ENCODE measurements at regions not wholly inside any gene's neighbourhood (a gene's known extent, or its start where the extent isn't known, plus 50 kb on each side); places are given as distances from the start of the nearest gene placed in this dataset.
A peak's percentile ranks its signal among the peaks of the same experiment; 100 is the strongest.

- no peaks in the 10 kb centered on the region for H3K79me2 ChIP-seq (ENCODE audit: insufficient read depth, low read length)
- H3K9me3 ChIP-seq (ENCODE audit: control insufficient read depth, low read depth, low read length), result no peaks in the 10 kb centered on the region
- no peaks in the 10 kb centered on the region for H3K23me2 ChIP-seq (ENCODE audit: insufficient read length, low read depth, low read length, poor library complexity, severe bottlenecking)
- H3K23ac ChIP-seq (ENCODE audit: insufficient read length, low read depth, low read length), result no peak overlapping the region
- no peak overlapping the region for H3K56ac ChIP-seq (ENCODE audit: insufficient read length, low read depth, low read length)
- no peaks in the 10 kb centered on the region for H4K20me1 ChIP-seq (ENCODE audit: control insufficient read depth, insufficient read depth, insufficient read length)
- no peak overlapping the region for H4K91ac ChIP-seq (ENCODE audit: insufficient read length, low read depth, low read length)
- no peak overlapping the region for H3T11ph ChIP-seq (ENCODE audit: low read length)
- no peak overlapping the region for H3K4ac ChIP-seq (ENCODE audit: low read depth, low read length)
- no peaks in the 10 kb centered on the region for H3K27me3 ChIP-seq (ENCODE audit: insufficient read depth, low read length)
- H4K8ac ChIP-seq (replicated peaks; ENCODE audit: insufficient read length, low read depth, low read length), result no peak overlapping the region
- no peaks in the 10 kb centered on the region for H3K27me3 Mint-ChIP-seq (ENCODE audit: low read depth)
- no peak overlapping the region for H3K4me2 ChIP-seq (ENCODE audit: insufficient read depth, insufficient read length, low read length)
- H2BK5ac ChIP-seq (ENCODE audit: insufficient read length, low read length), result no peak overlapping the region
- no peak overlapping the region for H3K27ac ChIP-seq (ENCODE audit: insufficient read length, low read depth, low read length)
- H3K9ac ChIP-seq (ENCODE audit: extremely low read depth, insufficient read length, low read length), result no peak overlapping the region
- no peak overlapping the region for H2BK20ac ChIP-seq (ENCODE audit: low read depth, low read length, poor library complexity, severe bottlenecking)
- H3K79me1 ChIP-seq (ENCODE audit: insufficient read depth, low read depth, low read length, poor library complexity, severe bottlenecking), result no peaks in the 10 kb centered on the region
- H2BK120ac ChIP-seq (ENCODE audit: low read depth, low read length, poor library complexity, severe bottlenecking), result no peak overlapping the region
- peak overlapping the region; percentile 52 for H3K18ac ChIP-seq (ENCODE audit: insufficient read length, low read depth, low read length)
- H2BK15ac ChIP-seq (ENCODE audit: low read depth, low read length), result no peak overlapping the region
- H3K4me1 Mint-ChIP-seq, result peaks cover 51 to 53% of the 10 kb centered on the region in 2 experiments
- no peak overlapping the region for H4K5ac ChIP-seq (ENCODE audit: insufficient read length, low read depth, low read length)
- H3K4me3 Mint-ChIP-seq, result no peak overlapping the region
- no CpG with 5 or more reads among the region's 7 CpGs for WGBS (ENCODE audit: extremely low coverage, insufficient read length, low lambda C conversion rate)
- no peak overlapping the region for H2AK5ac ChIP-seq (ENCODE audit: insufficient read length, low read length)
- peaks cover 11% of the 10 kb centered on the region; the same call in 1 of the 2 replicates for H3K4me1 ChIP-seq (ENCODE audit: insufficient read depth, low read length)
- H3K36me3 Mint-ChIP-seq (ENCODE audit: insufficient read depth in 1 of 3, low read depth in 3 of 3), result peaks cover 14 to 27% (median 17%) of the 10 kb centered on the region in 3 experiments
- DNase-seq, result peak; percentile 39
- H3K14ac ChIP-seq (ENCODE audit: insufficient read depth, low read length), result no peak overlapping the region
- H3K27ac Mint-ChIP-seq, result 0 out of 7 replicates have a peak overlapping the region, but pooled peaks of 1 of the 3 experiments have one; percentile 7
- H3K9me3 Mint-ChIP-seq, result peaks cover 19 to 22% of the 10 kb centered on the region in 2 experiments
- no peak overlapping the region for H2AFZ ChIP-seq (ENCODE audit: low read length)
- no peak for TF ChIP-seq CTCF (conservative IDR thresholded peaks at IDR 0.05)
- H2BK12ac ChIP-seq (ENCODE audit: insufficient read length, low read depth, low read length), result peak overlapping the region; percentile 25
Measured at GRCh38 chr21:15444118-15444960, 285.4 kb upstream of the USP25 start.
